Islet of Langerhans (tissue), 1 donor: ENCODE measurements at regions not wholly inside any gene's neighbourhood (a gene's known extent, or its start where the extent isn't known, plus 50 kb on each side); places are given as distances from the start of the nearest gene placed in this dataset.
"Not testable (repeated sequence)": the region's sequence is repeated elsewhere in the genome, so short reads cannot be mapped to it uniquely, and the experiment has no call there.

ENCODE experiments used
- FAIRE-seq: peaks from one replicate; lab custom pipeline; 2011; peaks lifted over from hg19 to GRCh38; lab: Jason Lieb, UNC

DNA sequence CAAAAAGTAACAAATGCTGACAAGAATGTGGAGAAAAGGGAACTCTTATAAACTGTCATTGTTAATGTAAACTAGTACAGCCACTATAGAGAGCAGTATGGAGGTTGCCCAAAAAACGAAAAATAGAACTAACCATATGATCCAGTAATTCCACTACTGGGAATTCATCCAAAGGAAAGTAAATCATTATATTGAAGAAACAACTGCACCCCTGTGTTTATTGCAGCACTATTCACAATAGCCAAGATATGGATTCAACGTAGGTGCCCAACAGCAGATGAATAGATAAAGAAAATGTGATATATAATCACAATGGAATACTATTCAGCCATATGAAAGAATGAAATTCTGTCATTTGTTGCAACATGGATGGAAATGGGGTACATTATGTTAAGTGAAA is 188.0 kb upstream of the E2F7 start:
- no peak for FAIRE-seq

- no peak for FAIRE-seq
Measured at GRCh38 chr12:77251799-77252198, 186.4 kb upstream of the E2F7 start.

DNA sequence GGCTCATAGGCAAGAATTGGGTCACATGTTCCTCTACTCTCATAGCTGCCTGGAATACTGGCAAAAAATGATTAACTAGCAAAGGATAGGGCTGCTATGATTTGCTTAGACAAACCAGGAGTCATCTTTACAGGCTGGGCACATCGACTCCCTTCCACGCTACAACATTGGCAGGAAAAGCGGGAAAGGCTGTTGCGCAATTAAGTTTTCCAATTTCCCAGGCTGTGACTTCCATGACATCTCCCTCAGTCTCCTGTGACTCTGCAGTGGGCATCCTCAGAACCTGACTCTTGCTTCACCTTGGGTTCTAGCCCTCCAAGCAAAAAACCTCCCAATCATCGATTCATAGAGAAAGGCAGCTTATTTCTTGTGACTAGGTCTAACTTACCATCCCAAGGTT is 184.5 kb upstream of the E2F7 start:
- no peak for FAIRE-seq

DNA sequence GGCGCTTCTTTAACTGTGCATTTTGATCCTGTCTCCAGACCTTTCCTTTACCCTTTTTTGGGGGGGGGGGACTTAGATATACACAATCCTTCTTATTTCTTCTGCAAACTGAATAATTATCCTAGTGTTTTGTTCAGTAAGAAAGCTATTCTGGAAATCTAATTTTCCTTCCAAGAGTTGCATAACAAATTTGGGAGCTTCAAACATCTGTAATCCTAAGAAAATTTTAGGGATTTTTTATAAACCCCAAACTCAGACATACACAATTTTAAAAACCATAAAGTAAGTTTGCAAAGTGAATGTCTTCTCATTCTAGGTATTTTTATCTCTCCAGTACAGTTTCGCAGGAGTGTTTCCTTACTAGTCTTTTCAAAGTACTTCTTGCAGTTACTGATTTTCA is 182.7 kb upstream of the E2F7 start:
- FAIRE-seq, result no peak

DNA sequence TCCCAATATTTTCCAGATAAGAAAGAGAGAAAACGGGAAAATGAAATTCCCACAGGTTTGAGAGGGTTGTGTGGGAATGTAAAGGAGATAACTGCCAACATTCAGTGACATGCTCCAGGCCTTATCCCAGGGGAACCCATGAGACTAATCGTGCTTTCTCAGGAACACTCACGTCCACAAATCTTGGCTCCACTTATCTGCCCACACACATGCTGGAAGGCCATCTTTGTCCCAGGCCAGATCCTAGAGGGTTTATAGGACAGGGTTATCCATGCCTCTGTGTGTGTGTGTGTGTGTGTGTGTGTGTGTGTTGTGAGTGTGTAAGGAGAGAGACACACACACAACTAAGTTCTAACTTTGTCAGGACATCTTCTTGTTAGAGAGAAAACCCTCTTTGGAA is 182.2 kb upstream of the E2F7 start:
- FAIRE-seq, result no peak

- FAIRE-seq, result no peak
Measured at GRCh38 chr12:77243345-77243744, 178.0 kb upstream of the E2F7 start.

- FAIRE-seq, result no peak
Measured at GRCh38 chr12:77239617-77240016, 174.2 kb upstream of the E2F7 start.

- FAIRE-seq, result no peak
Measured at GRCh38 chr12:77238335-77238734, 173.0 kb upstream of the E2F7 start.

- FAIRE-seq, result no peak
Measured at GRCh38 chr12:77237896-77238295, 172.5 kb upstream of the E2F7 start.

GRCh38 chr12:77236066-77236465 is 170.7 kb upstream of the E2F7 start:
- FAIRE-seq, result no peak

- no peak for FAIRE-seq
Measured at GRCh38 chr12:77232045-77232444, 166.7 kb upstream of the E2F7 start.

DNA sequence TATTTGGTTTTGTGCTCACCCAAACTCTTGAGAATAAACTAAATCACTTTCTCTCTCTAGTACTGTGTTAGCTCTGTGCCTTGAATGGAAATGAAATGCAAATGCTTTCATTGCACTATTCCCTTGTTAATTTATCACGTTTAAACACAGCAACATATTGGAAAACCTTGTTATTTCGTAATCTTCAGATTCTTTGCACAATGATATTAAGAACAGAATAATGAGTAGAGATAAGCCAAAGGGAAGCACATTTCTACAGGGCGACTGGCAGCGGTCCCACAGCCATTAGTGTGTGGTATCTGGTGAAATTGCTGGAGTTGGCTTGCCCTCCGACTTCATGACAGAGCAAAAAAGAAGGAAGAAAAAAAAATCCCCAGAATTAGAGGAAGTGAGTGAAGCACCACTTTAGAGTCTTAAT is 166.1 kb upstream of the E2F7 start:
- peak; percentile 82 for FAIRE-seq

DNA sequence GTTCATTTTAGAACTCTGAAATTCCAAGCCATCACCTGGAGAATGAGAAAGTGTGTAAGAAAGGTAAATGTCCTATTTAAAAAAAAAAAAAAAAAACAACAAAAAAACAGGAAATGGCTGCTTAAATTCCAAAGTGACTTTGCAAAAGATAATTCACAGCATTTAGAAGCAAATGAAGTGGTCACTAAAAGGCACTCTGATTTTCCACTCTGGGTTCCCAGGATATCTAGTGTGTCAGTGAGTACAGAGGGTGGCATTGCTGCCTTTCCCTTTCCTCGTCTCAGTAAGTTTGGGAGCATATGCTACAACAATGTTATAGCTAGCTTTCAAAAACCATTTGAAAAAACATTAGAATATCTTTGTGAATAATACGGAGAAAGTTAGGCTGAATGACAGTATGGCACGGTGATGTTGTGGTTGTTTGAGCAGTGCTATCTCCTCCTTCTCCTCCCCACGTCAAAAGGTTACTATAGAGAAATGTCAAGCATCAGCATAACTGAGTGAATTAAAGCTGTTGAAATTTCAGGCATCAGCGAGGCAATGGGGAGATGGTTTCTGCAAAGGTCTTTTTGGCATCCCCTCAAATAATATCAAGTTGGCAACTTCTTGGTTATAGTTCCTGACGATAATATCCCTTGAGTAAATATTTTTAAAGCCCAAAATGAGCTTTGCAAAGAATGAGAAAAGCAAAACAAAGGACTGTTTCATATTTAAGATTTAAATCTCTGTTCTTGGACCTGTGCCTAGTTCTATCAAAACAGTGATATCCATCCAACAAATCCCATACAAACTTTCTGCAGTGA is 164.5 kb upstream of the E2F7 start:
- no peak for FAIRE-seq

GRCh38 chr12:77228376-77228775 is 163.0 kb upstream of the E2F7 start:
- FAIRE-seq, result no peak

- no peak for FAIRE-seq
Measured at GRCh38 chr12:77226368-77226767, 161.0 kb upstream of the E2F7 start.

DNA sequence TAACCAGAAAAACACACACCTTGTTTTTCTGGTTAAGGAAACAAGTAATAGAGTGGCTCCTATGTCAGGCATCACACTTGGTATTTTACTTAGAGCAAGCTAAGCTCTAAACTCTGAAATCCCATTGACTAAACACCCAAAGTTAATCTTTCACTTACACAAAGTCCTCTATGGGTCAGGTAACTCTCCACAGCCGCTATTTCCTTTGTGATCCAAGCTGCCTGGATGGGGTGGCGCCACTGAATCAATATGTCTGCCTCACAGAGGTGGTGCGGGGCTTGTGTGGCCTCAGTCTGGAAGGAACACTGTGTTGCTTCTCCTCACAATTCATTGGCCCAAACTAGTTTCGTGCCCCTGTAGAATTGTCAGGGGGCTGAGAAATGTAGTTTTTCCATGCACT is 160.0 kb upstream of the E2F7 start:
- no peak for FAIRE-seq

- no peak for FAIRE-seq
Measured at GRCh38 chr12:77224346-77224745, 159.0 kb upstream of the E2F7 start.

GRCh38 chr12:77222336-77222735 is 157.0 kb upstream of the E2F7 start:
- no peak for FAIRE-seq

DNA sequence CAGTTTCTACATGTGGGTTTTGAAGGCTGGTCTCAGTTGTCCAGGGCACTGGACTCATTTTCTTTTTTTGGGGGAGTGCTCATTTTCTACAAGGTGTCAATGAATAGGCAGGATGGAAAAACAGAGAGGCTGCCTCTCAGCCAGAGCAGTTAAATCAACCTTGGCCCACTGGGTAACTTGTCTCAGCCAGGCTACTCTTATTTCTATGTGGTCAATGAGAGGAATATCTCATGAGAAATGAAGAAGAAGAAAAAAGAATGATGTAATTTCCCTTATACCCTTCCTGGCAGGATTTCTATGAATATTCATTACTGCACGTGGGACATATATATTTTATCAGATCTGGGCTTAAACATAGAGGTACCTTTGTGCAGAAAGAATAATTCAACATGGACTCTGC is 155.2 kb upstream of the E2F7 start:
- FAIRE-seq, result no peak

- FAIRE-seq, result no peak
Measured at GRCh38 chr12:77218278-77218677, 152.9 kb upstream of the E2F7 start.

DNA sequence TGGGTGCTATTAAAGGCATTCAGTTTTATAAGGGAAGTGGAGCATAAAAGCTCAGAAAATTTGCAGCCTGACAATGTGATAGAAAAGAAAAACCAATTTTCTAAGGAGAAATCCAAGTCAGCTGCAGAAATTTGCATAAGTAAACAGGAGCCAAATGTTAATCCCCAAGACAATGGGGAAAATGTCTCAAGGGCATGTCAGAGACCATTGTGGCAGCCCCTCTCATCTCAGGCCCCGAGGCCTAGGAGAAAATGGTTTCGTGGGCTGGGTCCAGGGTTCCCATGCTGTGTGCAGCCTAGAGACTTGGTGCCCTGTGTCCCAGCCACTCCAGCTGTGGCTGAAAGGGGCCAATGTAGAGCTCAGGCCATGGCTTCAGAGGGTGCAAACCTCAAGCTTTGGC is 150.8 kb upstream of the E2F7 start:
- not testable (repeated sequence) for FAIRE-seq

- FAIRE-seq, result no peak
Measured at GRCh38 chr12:77214136-77214535, 148.8 kb upstream of the E2F7 start.

GRCh38 chr12:77213319-77213718 is 147.9 kb upstream of the E2F7 start:
- FAIRE-seq, result no peak

- no peak for FAIRE-seq
Measured at GRCh38 chr12:77210724-77211123, 145.4 kb upstream of the E2F7 start.

GRCh38 chr12:77204083-77204482 is 138.7 kb upstream of the E2F7 start:
- no peak for FAIRE-seq
